IMR-90 (cell line): ENCODE measurements at regions not wholly inside any gene's neighbourhood (a gene's known extent, or its start where the extent isn't known, plus 50 kb on each side); places are given as distances from the start of the nearest gene placed in this dataset.
"Not testable (repeated sequence)": the region's sequence is repeated elsewhere in the genome, so short reads cannot be mapped to it uniquely, and the experiment has no call there.

Source experiments
- BHLHE40 ChIP-seq: fragments of 150-350 bp; IDR thresholded peaks from 2 replicates; pipeline ENCODE4 v1.6.1; 2016; ENCODE audit warnings: mild to moderate bottlenecking, low read depth, low read length
- FOS ChIP-seq: fragments of 150-350 bp; IDR thresholded peaks from 2 replicates; pipeline ENCODE4 v1.6.1; 2016; ENCODE audit warnings: low read depth, low read length
- RAD21 ChIP-seq: IDR thresholded peaks from 2 replicates; pipeline ENCODE4 v1.6.1; 2012; ENCODE audit warnings: low read length, improper control_type of control experiment
- RFX5 ChIP-seq: IDR thresholded peaks from 2 replicates; pipeline ENCODE4 v1.8.0; 2012; ENCODE audit warnings: low read depth, mild to moderate bottlenecking, low read length, moderate library complexity
- TF ChIP-seq, protein P1 (sequence below): conservative IDR thresholded peaks from 2 replicates; pipeline ENCODE4 v1.5.1; 2012; ENCODE audit warnings: mild to moderate bottlenecking, low read depth, low read length, improper control_type of control experiment

DNA sequence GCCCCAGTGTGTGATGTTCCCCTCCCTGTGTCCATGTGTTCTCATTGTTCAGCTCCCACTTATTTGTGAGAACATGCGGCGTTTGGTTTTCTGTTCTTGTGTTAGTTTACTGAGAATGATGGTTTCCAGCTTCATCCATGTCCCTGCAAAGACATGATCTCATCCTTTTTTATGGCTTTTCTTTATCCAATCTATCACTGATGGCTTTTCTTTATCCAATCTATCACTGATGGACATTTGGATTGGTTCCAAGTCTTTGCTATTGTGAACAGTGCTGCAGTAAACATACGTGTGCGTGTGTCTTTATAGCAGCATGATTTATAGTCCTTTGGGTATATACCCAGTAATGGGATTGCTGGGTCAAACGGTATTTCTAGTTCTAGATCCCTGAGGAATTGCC lies 455.8 kb downstream of the MAT2B start:
- not testable (repeated sequence) for TF ChIP-seq FOS, RAD21, RFX5, BHLHE40
- TF ChIP-seq, protein P1, sequence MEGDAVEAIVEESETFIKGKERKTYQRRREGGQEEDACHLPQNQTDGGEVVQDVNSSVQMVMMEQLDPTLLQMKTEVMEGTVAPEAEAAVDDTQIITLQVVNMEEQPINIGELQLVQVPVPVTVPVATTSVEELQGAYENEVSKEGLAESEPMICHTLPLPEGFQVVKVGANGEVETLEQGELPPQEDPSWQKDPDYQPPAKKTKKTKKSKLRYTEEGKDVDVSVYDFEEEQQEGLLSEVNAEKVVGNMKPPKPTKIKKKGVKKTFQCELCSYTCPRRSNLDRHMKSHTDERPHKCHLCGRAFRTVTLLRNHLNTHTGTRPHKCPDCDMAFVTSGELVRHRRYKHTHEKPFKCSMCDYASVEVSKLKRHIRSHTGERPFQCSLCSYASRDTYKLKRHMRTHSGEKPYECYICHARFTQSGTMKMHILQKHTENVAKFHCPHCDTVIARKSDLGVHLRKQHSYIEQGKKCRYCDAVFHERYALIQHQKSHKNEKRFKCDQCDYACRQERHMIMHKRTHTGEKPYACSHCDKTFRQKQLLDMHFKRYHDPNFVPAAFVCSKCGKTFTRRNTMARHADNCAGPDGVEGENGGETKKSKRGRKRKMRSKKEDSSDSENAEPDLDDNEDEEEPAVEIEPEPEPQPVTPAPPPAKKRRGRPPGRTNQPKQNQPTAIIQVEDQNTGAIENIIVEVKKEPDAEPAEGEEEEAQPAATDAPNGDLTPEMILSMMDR = not testable (repeated sequence)
